GM18517 (cell line): ENCODE measurements at regions not wholly inside any gene's neighbourhood (a gene's known extent, or its start where the extent isn't known, plus 50 kb on each side); places are given as distances from the start of the nearest gene placed in this dataset.

Experiments
- ATAC-seq: cut with Tn5 transposase; IDR thresholded peaks from one replicate; pipeline ENCODE4 v1.9.1; 2021; ENCODE audit warnings: mild to moderate bottlenecking, moderate library complexity; ENCODE audit not compliant: unreplicated experiment

GRCh38 chr14:100658181-100658886 is 68.4 kb upstream of the DLK1 start:
- ATAC-seq, result no peak

- ATAC-seq, result no peak
Measured at GRCh38 chr14:100659345-100660001, 67.2 kb upstream of the DLK1 start.

- no peak for ATAC-seq
Measured at GRCh38 chr14:100660498-100660881, 66.2 kb upstream of the DLK1 start.

- no peak for ATAC-seq
Measured at GRCh38 chr14:100660882-100661635, 65.6 kb upstream of the DLK1 start.

GRCh38 chr14:100662879-100663760 is 63.6 kb upstream of the DLK1 start:
- no peak for ATAC-seq

GRCh38 chr14:100663761-100664052 is 63.0 kb upstream of the DLK1 start:
- ATAC-seq, result no peak

GRCh38 chr14:100664231-100664630 is 62.5 kb upstream of the DLK1 start:
- ATAC-seq, result no peak

- no peak for ATAC-seq
Measured at GRCh38 chr14:100664841-100665510, 61.7 kb upstream of the DLK1 start.

- ATAC-seq, result no peak
Measured at GRCh38 chr14:100665511-100666032, 61.1 kb upstream of the DLK1 start.

GRCh38 chr14:100666403-100666802 is 60.3 kb upstream of the DLK1 start:
- ATAC-seq, result no peak

- ATAC-seq, result no peak
Measured at GRCh38 chr14:100666851-100667250, 59.8 kb upstream of the DLK1 start.

- ATAC-seq, result no peak
Measured at GRCh38 chr14:100667656-100668055, 59.0 kb upstream of the DLK1 start.

- no peak for ATAC-seq
Measured at GRCh38 chr14:100668352-100668751, 58.3 kb upstream of the DLK1 start.

GRCh38 chr14:100669011-100669412 is 57.7 kb upstream of the DLK1 start:
- no peak for ATAC-seq

GRCh38 chr14:100669468-100669867 is 57.2 kb upstream of the DLK1 start:
- no peak for ATAC-seq

- ATAC-seq, result no peak
Measured at GRCh38 chr14:100670017-100670752, 56.5 kb upstream of the DLK1 start.

GRCh38 chr14:100670753-100671049 is 56.0 kb upstream of the DLK1 start:
- ATAC-seq, result no peak

GRCh38 chr14:100671386-100671901 is 55.2 kb upstream of the DLK1 start:
- ATAC-seq, result no peak

- no peak for ATAC-seq
Measured at GRCh38 chr14:100671906-100672305, 54.8 kb upstream of the DLK1 start.
